GM18508 (cell line): ENCODE measurements at regions not wholly inside any gene's neighbourhood (a gene's known extent, or its start where the extent isn't known, plus 50 kb on each side); places are given as distances from the start of the nearest gene placed in this dataset.

Experiments used
- ATAC-seq: cut with Tn5 transposase; IDR thresholded peaks from one replicate; pipeline ENCODE4 v1.9.1; 2021; ENCODE audit warnings: moderate number of reproducible peaks; ENCODE audit not compliant: insufficient read depth, unreplicated experiment

DNA sequence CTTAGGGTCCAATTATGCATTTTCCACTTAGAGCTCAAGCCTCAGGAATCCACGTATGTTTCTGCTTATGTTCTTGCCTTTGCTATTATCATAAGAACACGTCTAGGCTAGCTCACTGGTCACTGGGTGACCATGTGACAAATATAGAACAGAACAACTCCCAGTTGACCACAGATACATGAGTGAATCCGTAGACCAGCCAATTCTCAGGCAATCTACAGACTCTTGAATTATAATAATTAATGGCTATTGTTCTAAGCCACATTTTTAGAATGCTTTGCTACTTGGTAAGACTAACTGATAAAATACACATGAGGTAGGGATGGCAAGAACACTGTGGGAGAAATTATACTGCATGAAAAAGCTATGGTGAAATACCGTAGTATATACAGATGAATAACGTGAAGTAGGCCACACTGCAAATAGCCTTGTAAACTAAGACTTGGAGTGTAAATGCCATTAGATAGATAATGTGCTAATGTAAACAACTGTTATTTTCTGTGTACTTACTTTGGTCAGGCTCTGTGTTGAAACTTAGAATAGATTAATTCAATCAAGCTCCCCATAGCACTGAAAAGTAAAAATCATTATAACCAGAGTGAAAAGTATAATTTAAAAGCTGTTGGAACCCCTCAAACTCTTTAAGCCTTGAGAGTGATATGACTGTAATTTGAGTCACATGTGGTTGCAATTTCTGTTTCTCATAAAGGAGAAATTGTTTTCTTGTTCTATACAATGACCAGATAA lies 366.2 kb upstream of the CCDC179 start:
- ATAC-seq, result no peak

- ATAC-seq, result no peak
Measured at GRCh38 chr11:23227078-23227445, 366.8 kb upstream of the CCDC179 start.

DNA sequence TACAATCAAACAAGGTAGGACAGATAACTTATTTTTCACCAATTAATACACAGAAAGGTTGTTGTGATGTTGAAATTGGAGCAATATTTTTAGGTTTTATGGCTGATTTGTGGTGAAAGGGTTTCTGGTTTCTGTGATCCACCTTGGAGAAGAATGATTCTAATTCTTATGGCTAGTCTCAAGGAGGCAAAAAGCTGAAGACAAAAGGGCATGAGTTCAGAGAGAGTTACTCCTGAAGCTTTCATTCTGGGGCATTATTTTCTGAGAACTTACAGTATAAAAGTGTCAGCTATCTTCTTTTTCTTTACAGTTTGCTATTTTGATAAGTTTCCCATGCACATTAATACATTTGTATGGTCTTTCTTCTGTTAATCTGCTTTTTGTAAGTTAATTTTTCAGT lies 372.4 kb upstream of the CCDC179 start:
- no peak for ATAC-seq

GRCh38 chr11:23233075-23233474 lies 372.8 kb upstream of the CCDC179 start:
- ATAC-seq, result no peak

DNA sequence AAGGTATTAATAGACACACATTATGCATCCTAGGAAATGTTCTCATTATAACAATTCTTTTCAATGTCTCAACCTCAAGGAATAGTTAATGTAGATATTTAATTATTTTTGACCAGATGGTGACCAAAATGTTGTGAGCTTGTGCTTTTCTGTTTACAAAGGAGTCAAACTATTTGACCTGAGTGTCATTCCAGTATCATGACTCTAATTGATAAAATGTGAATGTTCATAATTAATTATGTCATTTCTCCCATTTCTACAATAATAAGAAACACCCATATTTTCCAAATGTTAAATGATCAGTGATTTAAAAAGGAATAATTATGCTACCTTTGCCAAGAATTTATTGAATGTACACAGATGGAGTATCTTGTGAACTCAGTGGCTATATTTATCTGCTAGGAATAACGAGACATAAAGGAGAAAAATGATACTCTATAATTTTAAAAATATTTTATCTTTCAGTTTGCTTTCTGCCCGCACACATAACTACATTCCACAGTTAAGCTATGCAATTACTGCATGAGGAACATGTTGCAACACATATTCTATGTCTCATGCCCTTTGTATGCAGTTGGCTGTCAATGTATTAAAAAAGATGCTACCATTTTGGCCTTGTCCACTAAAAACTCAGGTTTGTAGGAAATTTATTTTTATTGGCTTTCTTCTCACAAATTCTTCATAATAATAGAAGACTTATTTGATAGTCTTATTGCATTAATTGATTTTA lies 376.7 kb upstream of the CCDC179 start:
- ATAC-seq, result no peak

- no peak for ATAC-seq
Measured at GRCh38 chr11:23252426-23252825, 392.2 kb upstream of the CCDC179 start.

- no peak for ATAC-seq
Measured at GRCh38 chr11:23257088-23257487, 396.8 kb upstream of the CCDC179 start.

DNA sequence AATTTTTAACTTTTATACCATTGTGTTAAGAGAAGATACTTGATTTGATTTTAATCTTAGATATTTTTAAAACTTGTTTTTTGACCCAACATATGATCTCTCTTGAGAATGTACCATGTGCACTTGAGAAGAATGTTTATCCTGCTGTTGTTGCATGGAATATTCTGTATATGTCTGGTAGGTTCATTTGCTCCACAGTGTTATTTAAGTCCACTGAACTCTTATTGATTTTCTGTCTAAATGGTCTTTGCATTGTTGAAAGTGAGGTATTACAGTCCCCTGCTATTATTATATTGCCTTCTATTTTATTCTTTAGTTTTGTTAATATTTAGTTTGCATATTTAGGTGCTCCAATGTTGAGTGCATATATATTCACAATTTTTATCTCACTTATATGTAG lies 397.3 kb upstream of the CCDC179 start:
- ATAC-seq, result no peak

GRCh38 chr11:23263466-23263865 lies 403.2 kb upstream of the CCDC179 start:
- no peak for ATAC-seq

GRCh38 chr11:23272095-23272494 lies 411.8 kb upstream of the CCDC179 start:
- no peak for ATAC-seq

GRCh38 chr11:23278121-23278520 lies 417.8 kb upstream of the CCDC179 start:
- ATAC-seq, result no peak

- ATAC-seq, result no peak
Measured at GRCh38 chr11:23280088-23280487, 419.8 kb upstream of the CCDC179 start.

DNA sequence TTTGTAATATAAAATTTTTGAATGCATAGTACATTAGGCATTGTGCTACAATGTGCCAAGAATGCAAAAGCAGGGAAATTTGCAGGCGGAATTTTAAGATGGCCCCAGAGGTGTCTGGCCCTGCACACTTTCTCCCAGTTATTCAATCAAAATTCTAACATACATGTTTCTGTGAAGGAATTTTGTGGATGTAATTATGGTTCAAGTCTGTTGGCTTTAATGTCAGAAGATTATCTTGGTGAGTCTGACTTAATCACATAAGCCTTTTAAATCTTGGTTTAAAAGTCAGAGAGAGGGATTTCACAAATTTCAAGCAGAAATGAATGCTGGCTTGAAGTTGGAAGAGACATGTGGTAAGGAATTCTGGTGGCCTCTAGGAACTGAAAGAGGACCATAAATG lies 423.4 kb upstream of the CCDC179 start:
- no peak for ATAC-seq

DNA sequence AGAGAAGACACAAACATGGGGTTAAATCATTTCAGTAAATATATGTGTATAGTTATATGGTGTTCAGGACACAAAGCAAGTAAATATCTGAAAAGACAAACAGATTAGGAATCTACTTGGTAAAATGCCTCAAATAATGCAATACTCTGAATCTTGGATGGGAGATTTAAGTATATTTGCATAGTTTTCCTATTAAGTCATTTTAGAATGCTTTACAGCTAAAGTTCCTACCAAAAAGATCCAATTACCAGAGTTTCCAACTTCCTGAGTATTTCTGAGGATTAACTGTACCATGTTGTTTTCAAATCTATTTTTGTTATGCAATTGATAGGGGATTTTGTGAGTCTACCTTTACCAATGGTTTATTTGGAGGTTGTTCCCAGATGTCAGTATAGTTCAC lies 424.4 kb upstream of the CCDC179 start:
- ATAC-seq, result no peak

DNA sequence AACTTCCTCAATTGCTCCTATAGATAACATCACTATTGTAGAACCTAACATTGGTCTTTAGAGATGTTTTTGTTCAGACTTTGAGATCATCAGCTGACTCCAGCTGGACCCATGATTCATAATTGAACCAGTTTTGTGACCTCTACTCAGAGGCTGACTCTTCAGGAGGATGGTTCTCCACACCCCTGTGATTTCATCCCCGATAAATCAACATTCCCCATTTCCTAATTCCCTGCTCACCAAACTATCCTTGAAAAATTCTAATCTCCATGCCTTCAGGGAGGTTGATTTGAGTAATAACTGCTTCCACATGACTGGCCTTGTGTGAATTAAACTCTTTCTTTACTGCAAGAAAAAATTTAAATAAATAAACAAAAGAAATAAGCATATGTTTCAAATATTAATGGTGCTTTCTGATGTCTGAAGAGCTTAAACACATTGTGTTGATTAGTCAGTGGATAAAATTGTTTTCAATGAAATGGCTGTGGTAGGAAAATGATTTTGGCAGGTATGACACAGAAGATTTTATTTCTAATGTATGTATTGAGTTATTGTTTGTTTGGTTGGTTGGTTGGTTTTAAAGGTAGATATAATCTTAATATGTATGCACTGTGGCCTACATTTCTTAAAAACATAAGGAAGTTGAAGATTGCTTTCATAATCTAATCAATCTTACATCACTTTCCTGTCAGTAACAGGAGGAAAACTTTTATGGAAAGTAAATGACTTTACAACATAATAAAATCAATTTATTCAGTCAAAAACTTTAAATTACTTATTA lies 427.9 kb upstream of the CCDC179 start:
- no peak for ATAC-seq

GRCh38 chr11:23295241-23295640 lies 435.0 kb upstream of the CCDC179 start:
- no peak for ATAC-seq

- no peak for ATAC-seq
Measured at GRCh38 chr11:23308041-23308440, 447.8 kb upstream of the CCDC179 start.

- no peak for ATAC-seq
Measured at GRCh38 chr11:23310276-23310675, 450.0 kb upstream of the CCDC179 start.

GRCh38 chr11:23311986-23312940 lies 452.0 kb upstream of the CCDC179 start:
- ATAC-seq, result no peak

GRCh38 chr11:23313001-23313400 lies 452.7 kb upstream of the CCDC179 start:
- no peak for ATAC-seq
